Small intestine (tissue), 7 donors: ENCODE measurements at regions not wholly inside any gene's neighbourhood (a gene's known extent, or its start where the extent isn't known, plus 50 kb on each side); places are given as distances from the start of the nearest gene placed in this dataset.

Source experiments
- DNase-seq, 2 donors: peaks; one replicate each; pipeline versions ENCODE4 v3.0.0 to v3.0.0-alpha.2; 2013
- FAIRE-seq: peaks from 2 replicates; lab custom pipeline; 2012; peaks lifted over from hg19 to GRCh38; lab: Jason Lieb, UNC
- H3K27ac ChIP-seq, 3 donors: one replicate each; pipeline ENCODE4 v1.5.1; 2013; ENCODE audit warnings: low read length in 2 of 3, mild to moderate bottlenecking in 2 of 3, control low read depth in 1 of 3, inconsistent platforms in 1 of 3, low read depth in 1 of 3, moderate library complexity in 1 of 3
- H3K27me3 ChIP-seq, 3 donors: one replicate each; pipeline ENCODE4 v1.6.1; 2013; ENCODE audit warnings: low read length in 3 of 3, inconsistent platforms in 1 of 3; ENCODE audit not compliant: control insufficient read depth in 3 of 3, insufficient read depth in 3 of 3
- H3K36me3 ChIP-seq, 3 donors: one replicate each; pipeline ENCODE4 v1.6.1; 2013; ENCODE audit warnings: low read length in 3 of 3, inconsistent platforms in 1 of 3, low read depth in 1 of 3, mild to moderate bottlenecking in 1 of 3, moderate library complexity in 1 of 3; ENCODE audit not compliant: control insufficient read depth in 3 of 3, insufficient read depth in 2 of 3
- H3K4me1 ChIP-seq, 3 donors: one replicate each; pipeline ENCODE4 v1.6.1; 2013; ENCODE audit warnings: low read length in 2 of 3, inconsistent platforms in 1 of 3, low read depth in 1 of 3, mild to moderate bottlenecking in 1 of 3, moderate library complexity in 1 of 3; ENCODE audit not compliant: control insufficient read depth in 3 of 3, insufficient read depth in 2 of 3
- H3K4me3 ChIP-seq, 3 donors: one replicate each; pipeline ENCODE4 v1.5.1; 2013; ENCODE audit warnings: low read length in 3 of 3, control low read depth in 1 of 3, inconsistent platforms in 1 of 3, low read depth in 1 of 3, mild to moderate bottlenecking in 1 of 3, moderate library complexity in 1 of 3
- H3K9me3 ChIP-seq, 2 donors: one replicate each; pipeline ENCODE4 v1.6.1; 2013; ENCODE audit warnings: low read depth in 1 of 2, low read length in 1 of 2; ENCODE audit not compliant: control insufficient read depth in 2 of 2, insufficient read depth in 1 of 2
- WGBS, 3 donors: extraction: QIAGEN DNeasy Blood & Tissue Kit; methylation state at CpG; one replicate each; pipeline ENCODE4 v1.1.7; 2013; 5-methylcytosine and 5-hydroxymethylcytosine counted together
- donor health status: healthy with polysubstance abuse.
- donor health status: control.
- donor health status: control.
- donor health status: Bipolar disorder and iron deficiency.
- donor health status: healthy.

- Histone ChIP-seq H3K36me3 (no peaks in the 10 kb centered on the region), H3K4me3 (no peak overlapping the region), H3K27me3 (no peaks in the 10 kb centered on the region), H3K9me3 (no peaks in the 10 kb centered on the region), H3K27ac (no peak overlapping the region), H3K4me1 (no peaks in the 10 kb centered on the region)
- DNase-seq = no peak
- 76 to 85% (median 82%) methylated on average over 2 of the region's 2 CpGs for WGBS, 3 donors
- FAIRE-seq = no peak
Measured at GRCh38 chr16:9607515-9608230, 516.2 kb downstream of the HAPSTR1 start.

- no peaks in the 10 kb centered on the region for H3K27me3 ChIP-seq
- FAIRE-seq (no peak), DNase-seq (no peak)
- no peaks in the 10 kb centered on the region for H3K9me3 ChIP-seq
- no peak overlapping the region for H3K27ac ChIP-seq
- no peaks in the 10 kb centered on the region for H3K36me3 ChIP-seq
- H3K4me3 ChIP-seq = no peak overlapping the region
- 72 to 85% (median 82%) methylated on average over 5 of the region's 5 CpGs for WGBS, 3 donors
- H3K4me1 ChIP-seq = no peaks in the 10 kb centered on the region
Measured at GRCh38 chr16:9610727-9611126, 519.3 kb downstream of the HAPSTR1 start.

- H3K27me3 ChIP-seq = no peaks in the 10 kb centered on the region
Measured at GRCh38 chr16:9612267-9612666, 520.8 kb downstream of the HAPSTR1 start.

GRCh38 chr16:9614389-9614788 is 522.9 kb downstream of the HAPSTR1 start:
- H3K4me1 ChIP-seq = no peaks in the 10 kb centered on the region
- H3K27ac ChIP-seq = no peak overlapping the region
- no peak overlapping the region for H3K4me3 ChIP-seq
- no peaks in the 10 kb centered on the region for H3K9me3 ChIP-seq
- H3K36me3 ChIP-seq = no peaks in the 10 kb centered on the region
- no peaks in the 10 kb centered on the region for H3K27me3 ChIP-seq
- FAIRE-seq (no peak), DNase-seq (no peak)
- 76 to 88% (median 78%) methylated on average over 6 of the region's 6 CpGs for WGBS, 3 donors

More at GRCh38 chr16:9612267-9612666, 520.8 kb downstream of the HAPSTR1 start:
- Histone ChIP-seq H3K36me3 (no peaks in the 10 kb centered on the region), H3K27ac (no peak overlapping the region), H3K9me3 (no peaks in the 10 kb centered on the region), H3K4me3 (no peak overlapping the region), H3K4me1 (no peaks in the 10 kb centered on the region)
- DNase-seq = no peak
- no peak for FAIRE-seq
- 56 to 66% (median 64%) methylated on average over 7 of the region's 7 CpGs for WGBS, 3 donors

GRCh38 chr16:9622268-9622667 is 530.8 kb downstream of the HAPSTR1 start:
- Histone ChIP-seq H3K9me3 (peaks cover 0 to 3% of the 10 kb centered on the region in 2 donors), H3K27ac (no peak overlapping the region), H3K4me1 (no peaks in the 10 kb centered on the region), H3K36me3 (no peaks in the 10 kb centered on the region), H3K27me3 (no peaks in the 10 kb centered on the region), H3K4me3 (no peak overlapping the region)
- 67 to 76% (median 67%) methylated on average over 4 of the region's 4 CpGs for WGBS, 3 donors
- DNase-seq (no peak), FAIRE-seq (no peak)

- Histone ChIP-seq H3K36me3 (no peaks in the 10 kb centered on the region), H3K27ac (no peak overlapping the region), H3K9me3 (no peaks in the 10 kb centered on the region), H3K4me3 (no peak overlapping the region), H3K27me3 (no peaks in the 10 kb centered on the region), H3K4me1 (no peaks in the 10 kb centered on the region)
- DNase-seq (no peak), FAIRE-seq (no peak)
- 11 to 29% (median 24%) methylated on average over 2 of the region's 2 CpGs for WGBS, 3 donors
Measured at GRCh38 chr16:9625122-9625521, 533.7 kb downstream of the HAPSTR1 start.

GRCh38 chr16:9627427-9627826 is 536.0 kb downstream of the HAPSTR1 start:
- 84 to 89% (median 86%) methylated on average over 5 of the region's 5 CpGs for WGBS, 3 donors
- H3K36me3 ChIP-seq = no peaks in the 10 kb centered on the region
- H3K27ac ChIP-seq = no peak overlapping the region
- FAIRE-seq (no peak), DNase-seq (no peak)
- H3K4me1 ChIP-seq = no peaks in the 10 kb centered on the region
- peaks cover 0 to under 1% of the 10 kb centered on the region in 2 donors for H3K9me3 ChIP-seq
- H3K4me3 ChIP-seq = no peak overlapping the region
- H3K27me3 ChIP-seq = no peaks in the 10 kb centered on the region

GRCh38 chr16:9630119-9630518 is 538.7 kb downstream of the HAPSTR1 start:
- no peaks in the 10 kb centered on the region for H3K36me3 ChIP-seq
- 66 to 72% (median 71%) methylated on average over 3 of the region's 3 CpGs for WGBS, 3 donors
- H3K4me1 ChIP-seq = no peaks in the 10 kb centered on the region
- no peak for DNase-seq
- no peak for FAIRE-seq
- peaks cover 0 to 10% of the 10 kb centered on the region in 2 donors for H3K9me3 ChIP-seq
- no peak overlapping the region for H3K27ac ChIP-seq
- no peak overlapping the region for H3K4me3 ChIP-seq
- no peaks in the 10 kb centered on the region for H3K27me3 ChIP-seq

GRCh38 chr16:9630985-9631384 is 539.5 kb downstream of the HAPSTR1 start:
- DNase-seq (no peak), FAIRE-seq (no peak)
- WGBS, 3 donors = 83 to 89% (median 88%) methylated on average over 4 of the region's 4 CpGs
- peaks cover 0 to 10% of the 10 kb centered on the region in 2 donors for H3K9me3 ChIP-seq
- H3K4me3 ChIP-seq = no peak overlapping the region
- no peaks in the 10 kb centered on the region for H3K4me1 ChIP-seq
- no peaks in the 10 kb centered on the region for H3K27me3 ChIP-seq
- no peak overlapping the region for H3K27ac ChIP-seq
- H3K36me3 ChIP-seq = no peaks in the 10 kb centered on the region
